ENCODE measurements at regions not wholly inside any gene's neighbourhood (a gene's known extent, or its start where the extent isn't known, plus 50 kb on each side); places are given as distances from the start of the nearest gene placed in this dataset.
"Not testable (repeated sequence)": the region's sequence is repeated elsewhere in the genome, so short reads cannot be mapped to it uniquely, and the experiment has no call there.

- DNase-seq, result no peak
Measured at GRCh38 chr12:127594351-127594970, 672.5 kb upstream of the TMEM132C start.

GRCh38 chr12:127595506-127595905 lies 671.5 kb upstream of the TMEM132C start:
- DNase-seq, result no peak

- no peak for DNase-seq
Measured at GRCh38 chr12:127596891-127597290, 670.1 kb upstream of the TMEM132C start.

GRCh38 chr12:127599436-127599835 lies 667.5 kb upstream of the TMEM132C start:
- DNase-seq, result no peak

- DNase-seq, result no peak
Measured at GRCh38 chr12:127600211-127600610, 666.8 kb upstream of the TMEM132C start.

- no peak for DNase-seq
Measured at GRCh38 chr12:127606476-127607015, 660.4 kb upstream of the TMEM132C start.

GRCh38 chr12:127607146-127607725 lies 659.7 kb upstream of the TMEM132C start:
- no peak for DNase-seq

- DNase-seq, result not testable (repeated sequence)
Measured at GRCh38 chr12:127608359-127608758, 658.6 kb upstream of the TMEM132C start.

GRCh38 chr12:127613056-127613455 lies 653.9 kb upstream of the TMEM132C start:
- no peak for DNase-seq

GRCh38 chr12:127619869-127620734 lies 646.9 kb upstream of the TMEM132C start:
- DNase-seq, result no peak

- DNase-seq, result no peak
Measured at GRCh38 chr12:127620735-127621355, 646.1 kb upstream of the TMEM132C start.

GRCh38 chr12:127621366-127621765 lies 645.6 kb upstream of the TMEM132C start:
- DNase-seq, result no peak

- no peak for DNase-seq
Measured at GRCh38 chr12:127623362-127623761, 643.6 kb upstream of the TMEM132C start.

- DNase-seq, result no peak
Measured at GRCh38 chr12:127625176-127625771, 641.7 kb upstream of the TMEM132C start.

- DNase-seq, result no peak
Measured at GRCh38 chr12:127628645-127629044, 638.3 kb upstream of the TMEM132C start.

- DNase-seq, result no peak
Measured at GRCh38 chr12:127629066-127629820, 637.7 kb upstream of the TMEM132C start.

- DNase-seq, result no peak
Measured at GRCh38 chr12:127632461-127632860, 634.5 kb upstream of the TMEM132C start.

GRCh38 chr12:127635838-127636237 lies 631.1 kb upstream of the TMEM132C start:
- DNase-seq, result no peak

- no peak for DNase-seq
Measured at GRCh38 chr12:127636882-127637281, 630.1 kb upstream of the TMEM132C start.

GRCh38 chr12:127640181-127640886 lies 626.6 kb upstream of the TMEM132C start:
- DNase-seq, result no peak

- DNase-seq, result no peak
Measured at GRCh38 chr12:127642208-127642607, 624.8 kb upstream of the TMEM132C start.
